ENCODE measurements at regions not wholly inside any gene's neighbourhood (a gene's known extent, or its start where the extent isn't known, plus 50 kb on each side); places are given as distances from the start of the nearest gene placed in this dataset.

GRCh38 chr20:40781327-40782042 lies 92.4 kb upstream of the MAFB start:
- Histone ChIP-seq H3K9me3 (no peaks in the 10 kb centered on the region), H3K4me1 (peaks cover 0 to 52% (median 0%) of the 10 kb centered on the region in 12 donors), H3K27me3 (peaks cover 0 to 9% (median 0%) of the 10 kb centered on the region in 9 donors), H3K4me3 (no peak overlapping the region), H3K27ac (no peak overlapping the region), H3K36me3 (no peaks in the 10 kb centered on the region)
- DNase-seq (no peak), ATAC-seq (no peak)
- intact Hi-C loops (cut with DNase I), result no loop called here
- TF ChIP-seq CTCF (IDR thresholded peaks at IDR 0.05), result no peak
- TF ChIP-seq POLR2A (IDR thresholded peaks at IDR 0.05), result no peak
- 74 to 82% (median 76%) methylated on average over 14 of the region's 14 CpGs for WGBS, 4 donors

- no peak for TF ChIP-seq CTCF (IDR thresholded peaks at IDR 0.05)
- TF ChIP-seq POLR2A (IDR thresholded peaks at IDR 0.05), result no peak
- WGBS, 4 donors, result 69 to 75% (median 71%) methylated on average over 7 to 11 of the region's 11 CpGs
- no peaks in the 10 kb centered on the region for H3K36me3 ChIP-seq
- H3K4me3 ChIP-seq, result no peak overlapping the region
- DNase-seq, result no peak
- peaks cover 0 to 9% (median 0%) of the 10 kb centered on the region in 9 donors for H3K27me3 ChIP-seq
- intact Hi-C loops (cut with DNase I), result no loop called here
- no peak overlapping the region for H3K27ac ChIP-seq
- peak in 1 of 4 donors; percentile 26 for ATAC-seq
- no peaks in the 10 kb centered on the region for H3K9me3 ChIP-seq
- peaks cover 0 to 47% (median 0%) of the 10 kb centered on the region in 12 donors for H3K4me1 ChIP-seq
Observed at GRCh38 chr20:40782043-40782368, 93.0 kb upstream of the MAFB start.

GRCh38 chr20:40785346-40785745 lies 96.3 kb upstream of the MAFB start:
- Histone ChIP-seq H3K4me3 (no peak overlapping the region), H3K4me1 (peaks cover 0 to 19% (median 0%) of the 10 kb centered on the region in 12 donors), H3K36me3 (no peaks in the 10 kb centered on the region), H3K27ac (no peak overlapping the region), H3K27me3 (peaks cover 0 to 3% (median 0%) of the 10 kb centered on the region in 9 donors), H3K9me3 (no peaks in the 10 kb centered on the region)
- 91 to 94% (median 93%) methylated on average over 3 of the region's 3 CpGs for WGBS, 4 donors
- intact Hi-C loops (cut with DNase I), result no loop called here
- ATAC-seq, result no peak
- TF ChIP-seq CTCF (IDR thresholded peaks at IDR 0.05), result no peak
- TF ChIP-seq POLR2A (IDR thresholded peaks at IDR 0.05), result no peak
- no peak for DNase-seq

GRCh38 chr20:40786336-40786735 lies 97.3 kb upstream of the MAFB start:
- TF ChIP-seq CTCF (IDR thresholded peaks at IDR 0.05) (no peak), POLR2A (IDR thresholded peaks at IDR 0.05) (no peak)
- intact Hi-C loops (cut with DNase I), result no loop called here
- Histone ChIP-seq H3K4me3 (no peak overlapping the region), H3K27ac (no peak overlapping the region), H3K4me1 (peaks cover 0 to 9% (median 0%) of the 10 kb centered on the region in 12 donors), H3K9me3 (no peaks in the 10 kb centered on the region), H3K36me3 (no peaks in the 10 kb centered on the region), H3K27me3 (peaks cover 0 to 3% (median 0%) of the 10 kb centered on the region in 9 donors)
- DNase-seq (no peak), ATAC-seq (no peak)
- 73 to 85% (median 82%) methylated on average over 11 of the region's 11 CpGs for WGBS, 4 donors
